B cell (primary cell): ENCODE measurements at regions not wholly inside any gene's neighbourhood (a gene's known extent, or its start where the extent isn't known, plus 50 kb on each side); places are given as distances from the start of the nearest gene placed in this dataset.
"Not testable (repeated sequence)": the region's sequence is repeated elsewhere in the genome, so short reads cannot be mapped to it uniquely, and the experiment has no call there.

Experiments
- ATAC-seq: fragments of 200-7000 bp; cut with Tn5 transposase; one replicate; pipeline ENCODE4 v1.10.0; 2021; ENCODE audit warnings: low read depth, mild to moderate bottlenecking, moderate number of reproducible peaks, moderate library complexity
- CTCF ChIA-PET: fragments of 350-600 bp; sonication (Branson Sonifier 250); formaldehyde crosslinking; loops from one replicate; lab custom pipeline; 2021; ENCODE audit warnings: antibody characterized with exemption, inconsistent platforms; lab: Charles Lee
- POLR2A ChIA-PET: fragments of 350-600 bp; sonication (Branson Sonifier 250); formaldehyde crosslinking; loops from one replicate; lab custom pipeline; 2021; ENCODE audit warnings: antibody characterized with exemption; lab: Charles Lee
- DNase-seq: peaks from one replicate; pipeline ENCODE4 v3.0.0; 2013
- H2AFZ ChIP-seq: 2 replicates; pipeline ENCODE4 v1.6.1; 2012; ENCODE audit warnings: mild to moderate bottlenecking, low read depth, low read length; ENCODE audit not compliant: insufficient read depth, poor library complexity, severe bottlenecking
- H3K27ac ChIP-seq, 2 donors: 1 replicate in 1 of 2; 2 replicates in 1 of 2; pipeline ENCODE4 v1.5.1; 2012 to 2013; ENCODE audit warnings: low read length in 2 of 2, mild to moderate bottlenecking in 2 of 2, moderate library complexity in 1 of 2
- H3K27me3 ChIP-seq, 4 experiments: fragments of 200-600 bp in 1 of 4; sonication (generic) in 1 of 4; replicated peaks in 1 of 4; 1 replicate in 2 of 4; 2 replicates in 2 of 4; pipeline versions ENCODE4 v1.6.1 to v1.7.0; 2013 to 2016; ENCODE audit warnings: low read length in 3 of 4, mild to moderate bottlenecking in 2 of 4, mixed read lengths in 1 of 4, moderate library complexity in 1 of 4; ENCODE audit not compliant: insufficient read depth in 4 of 4, control insufficient read depth in 3 of 4; ENCODE audit errors: control extremely low read depth in 1 of 4
- H3K36me3 ChIP-seq, 2 experiments: replicated peaks in 1 of 2; 1 replicate in 1 of 2; 2 replicates in 1 of 2; pipeline versions ENCODE4 v1.6.1 to v1.7.1; 2013; ENCODE audit warnings: low read length in 1 of 2; ENCODE audit not compliant: insufficient read depth in 2 of 2, control insufficient read depth in 1 of 2; ENCODE audit errors: control extremely low read depth in 1 of 2, extremely low read depth in 1 of 2
- H3K4me1 ChIP-seq, 2 donors: fragments of 200-600 bp in 1 of 2; sonication (generic) in 1 of 2; 1 replicate in 1 of 2; 2 replicates in 1 of 2; pipeline versions ENCODE4 v1.5.1 to v1.6.1; 2013 to 2017; ENCODE audit warnings: low read length in 2 of 2; ENCODE audit not compliant: control insufficient read depth in 2 of 2, insufficient read depth in 2 of 2
- H3K4me2 ChIP-seq: replicated peaks from 2 replicates; pipeline ENCODE3; 2012; ENCODE audit warnings: mild to moderate bottlenecking, low read depth, low read length; ENCODE audit not compliant: poor library complexity, severe bottlenecking
- H3K4me3 ChIP-seq, 5 experiments: fragments of 200-600 bp in 1 of 5; sonication (generic) in 1 of 5; 1 replicate in 3 of 5; 2 replicates in 2 of 5; pipeline versions ENCODE4 v1.5.1 to v1.7.0; 2011 to 2016; ENCODE audit warnings: low read length in 4 of 5, mild to moderate bottlenecking in 4 of 5, low read depth in 2 of 5, control low read depth in 1 of 5, moderate library complexity in 1 of 5; ENCODE audit not compliant: insufficient read depth in 1 of 5; ENCODE audit errors: control extremely low read depth in 1 of 5, extremely low read depth in 1 of 5
- H3K79me2 ChIP-seq: fragments of 200-600 bp; sonication (generic); one replicate; pipeline ENCODE4 v1.6.0; 2016; ENCODE audit warnings: low read length; ENCODE audit not compliant: control insufficient read depth, insufficient read depth
- H3K9ac ChIP-seq: fragments of 200-600 bp; sonication (generic); 2 replicates; pipeline ENCODE4 v1.6.1; 2017; ENCODE audit warnings: mild to moderate bottlenecking, low read length, moderate library complexity
- H3K9me3 ChIP-seq, 3 donors: one replicate each; pipeline versions ENCODE4 v1.6.1 to v1.7.1; 2013; ENCODE audit warnings: low read length in 2 of 3; ENCODE audit not compliant: control insufficient read depth in 2 of 3, insufficient read depth in 1 of 3; ENCODE audit errors: control extremely low read depth in 1 of 3
- H4K20me1 ChIP-seq: 2 replicates; pipeline ENCODE4 v1.6.0; 2012; ENCODE audit warnings: mild to moderate bottlenecking, low read length; ENCODE audit not compliant: insufficient read depth, control insufficient read depth, poor library complexity, severe bottlenecking
- H3K27ac Mint-ChIP-seq: one replicate; pipeline ENCODE4 v1.8.0; 2021; ENCODE audit warnings: mixed read lengths
- H3K27me3 Mint-ChIP-seq: one replicate; pipeline ENCODE4 v1.8.0; 2021; ENCODE audit warnings: mixed read lengths
- H3K4me1 Mint-ChIP-seq: one replicate; pipeline ENCODE4 v1.8.0; 2021; ENCODE audit warnings: mixed read lengths
- H3K4me3 Mint-ChIP-seq: one replicate; pipeline ENCODE4 v1.8.0; 2021; ENCODE audit warnings: mixed read lengths
- H3K9me3 Mint-ChIP-seq: one replicate; pipeline ENCODE4 v1.8.0; 2022; ENCODE audit warnings: mixed read lengths; ENCODE audit not compliant: insufficient read depth
- EZH2 ChIP-seq: IDR thresholded peaks from 2 replicates; pipeline ENCODE4 v1.6.1; 2012; ENCODE audit warnings: borderline replicate concordance, low read depth, mild to moderate bottlenecking, moderate library complexity, low read length; ENCODE audit not compliant: insufficient read depth, poor library complexity, severe bottlenecking
- whole genome bisulfite sequencing: methylation state at CpG from one replicate; pipeline ENCODE4 v1.1.5; 2013; ENCODE audit warnings: missing lambda C conversion rate; ENCODE audit not compliant: insufficient coverage; 5-methylcytosine and 5-hydroxymethylcytosine counted together
- intact Hi-C: fragments of 100-400 bp; cut with micrococcal nuclease; formaldehyde crosslinking; loops from one replicate; pipeline ENCODE4 v1.10.0; 2022
- TF ChIP-seq, protein P1 (sequence below): fragments of 200-600 bp; IDR thresholded peaks from one replicate; pipeline ENCODE4 v1.8.0; 2022; ENCODE audit warnings: antibody characterized with exemption, mild to moderate bottlenecking

DNA sequence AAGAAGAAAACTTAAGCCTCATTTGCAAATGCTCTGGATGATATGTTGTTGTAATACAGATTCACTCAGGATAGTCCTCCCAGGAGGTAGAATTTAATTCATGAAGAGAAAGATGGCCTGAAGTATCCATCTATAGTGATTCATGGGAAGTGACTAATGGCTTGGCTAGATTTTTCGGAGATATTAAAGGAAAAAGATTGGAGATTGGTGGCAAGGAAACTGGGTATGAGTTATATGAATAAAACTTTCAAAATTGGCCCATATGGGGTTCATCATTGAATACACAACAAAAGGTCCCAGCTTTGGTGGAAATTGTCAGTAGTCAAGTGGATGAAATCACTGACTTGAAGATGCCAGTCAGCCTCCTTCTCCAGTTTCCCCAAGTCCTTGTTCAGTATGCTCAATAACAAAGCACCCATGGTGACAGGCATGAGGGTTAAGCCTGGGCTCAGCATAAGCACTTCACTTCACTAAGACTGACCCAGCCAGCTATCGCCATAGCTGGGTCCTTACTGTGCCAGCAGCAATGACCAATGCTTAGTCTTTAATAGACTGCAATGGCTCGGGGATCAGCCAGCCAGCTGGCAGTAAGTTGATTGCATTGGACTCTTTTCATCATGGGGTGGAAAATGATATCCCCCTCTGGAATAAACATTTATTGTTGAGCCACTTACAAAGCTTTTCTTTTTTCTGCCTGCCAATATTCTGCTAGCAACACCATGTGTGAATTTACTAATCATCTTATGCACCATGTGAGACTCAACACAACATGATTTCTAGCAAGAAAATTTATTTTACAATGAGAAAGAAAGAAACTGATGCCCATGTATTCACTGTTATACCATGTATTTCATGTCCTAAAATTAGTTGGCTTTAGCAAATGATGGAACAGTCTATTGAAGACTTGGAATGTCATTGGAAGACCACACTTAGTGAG, 176.6 kb upstream of the TACR1 start:
- Mint-ChIP-seq H3K4me3 (no peak overlapping the region), H3K27me3 (no peaks in the 10 kb centered on the region), H3K27ac (no peak overlapping the region), H3K9me3 (peaks cover 10% of the 10 kb centered on the region), H3K4me1 (no peaks in the 10 kb centered on the region)
- WGBS = 100% methylated on average over 1 of the region's 3 CpGs
- Histone ChIP-seq H3K9ac (no peak overlapping the region), H3K36me3 (no peaks in the 10 kb centered on the region), H3K79me2 (no peaks in the 10 kb centered on the region), H3K4me2 (no peak overlapping the region), H3K4me1 (no peaks in the 10 kb centered on the region), H4K20me1 (no peaks in the 10 kb centered on the region), H3K27me3 (no peaks in the 10 kb centered on the region), H3K4me3 (no peak overlapping the region), H3K9me3 (peaks cover 0 to 11% (median 3%) of the 10 kb centered on the region in 3 donors), H3K27ac (no peak overlapping the region), H2AFZ (no peak overlapping the region)
- no peak for ATAC-seq
- TF ChIP-seq, protein P1, sequence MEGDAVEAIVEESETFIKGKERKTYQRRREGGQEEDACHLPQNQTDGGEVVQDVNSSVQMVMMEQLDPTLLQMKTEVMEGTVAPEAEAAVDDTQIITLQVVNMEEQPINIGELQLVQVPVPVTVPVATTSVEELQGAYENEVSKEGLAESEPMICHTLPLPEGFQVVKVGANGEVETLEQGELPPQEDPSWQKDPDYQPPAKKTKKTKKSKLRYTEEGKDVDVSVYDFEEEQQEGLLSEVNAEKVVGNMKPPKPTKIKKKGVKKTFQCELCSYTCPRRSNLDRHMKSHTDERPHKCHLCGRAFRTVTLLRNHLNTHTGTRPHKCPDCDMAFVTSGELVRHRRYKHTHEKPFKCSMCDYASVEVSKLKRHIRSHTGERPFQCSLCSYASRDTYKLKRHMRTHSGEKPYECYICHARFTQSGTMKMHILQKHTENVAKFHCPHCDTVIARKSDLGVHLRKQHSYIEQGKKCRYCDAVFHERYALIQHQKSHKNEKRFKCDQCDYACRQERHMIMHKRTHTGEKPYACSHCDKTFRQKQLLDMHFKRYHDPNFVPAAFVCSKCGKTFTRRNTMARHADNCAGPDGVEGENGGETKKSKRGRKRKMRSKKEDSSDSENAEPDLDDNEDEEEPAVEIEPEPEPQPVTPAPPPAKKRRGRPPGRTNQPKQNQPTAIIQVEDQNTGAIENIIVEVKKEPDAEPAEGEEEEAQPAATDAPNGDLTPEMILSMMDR = no peak
- no peak for TF ChIP-seq EZH2
- DNase-seq = no peak
- intact Hi-C loops = no loop called here
- ChIA-PET CTCF (no interaction called here), POLR2A (interaction anchor here (0.6 kb wide), 1 partner anchor 72 kb away, joined by 3 read pairs; no protein-coding TSS in a partner anchor)

DNA sequence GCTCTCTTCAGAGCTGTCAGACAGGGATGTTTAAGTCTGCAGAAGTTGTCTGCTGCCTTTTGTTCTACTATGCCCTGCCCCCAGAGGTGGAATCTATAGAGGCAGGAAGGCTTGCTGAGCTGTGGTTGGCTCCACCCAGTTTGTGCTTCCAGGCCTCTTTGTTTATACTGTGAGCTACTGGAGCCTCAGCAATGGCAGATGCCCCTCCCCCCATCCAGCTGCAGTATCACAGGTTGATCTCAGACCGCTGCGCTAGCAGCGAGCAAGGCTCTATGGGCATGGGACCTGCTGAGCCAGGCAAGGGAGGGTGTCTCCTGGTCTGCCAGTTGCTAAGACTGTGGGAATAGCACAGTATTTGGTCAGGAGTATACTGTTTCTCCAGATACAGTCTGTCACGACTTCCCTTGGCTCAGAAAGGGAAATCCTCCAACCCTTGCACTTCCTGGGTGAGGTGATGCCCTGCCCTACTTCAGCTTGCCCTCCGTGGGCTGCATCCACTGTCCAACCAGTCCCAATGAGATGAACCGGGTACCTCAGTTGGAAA, 175.2 kb upstream of the TACR1 start:
- H3K4me3 ChIP-seq, H4K20me1 ChIP-seq, H3K79me2 ChIP-seq, H3K27ac Mint-ChIP-seq, H3K27me3 Mint-ChIP-seq, H3K27ac ChIP-seq, H3K9me3 Mint-ChIP-seq, DNase-seq, intact Hi-C loops, H3K27me3 ChIP-seq, CTCF ChIA-PET, H3K4me2 ChIP-seq, H3K4me1 Mint-ChIP-seq, H3K4me3 Mint-ChIP-seq, H3K9me3 ChIP-seq, POLR2A ChIA-PET, H3K4me1 ChIP-seq, H3K36me3 ChIP-seq, H3K9ac ChIP-seq, H2AFZ ChIP-seq, ATAC-seq: not testable (repeated sequence)
- 84% methylated on average over 6 of the region's 6 CpGs for WGBS
